ENCODE measurements at regions not wholly inside any gene's neighbourhood (a gene's known extent, or its start where the extent isn't known, plus 50 kb on each side); places are given as distances from the start of the nearest gene placed in this dataset.
A peak's percentile ranks its signal among the peaks of the same experiment; 100 is the strongest.

DNA sequence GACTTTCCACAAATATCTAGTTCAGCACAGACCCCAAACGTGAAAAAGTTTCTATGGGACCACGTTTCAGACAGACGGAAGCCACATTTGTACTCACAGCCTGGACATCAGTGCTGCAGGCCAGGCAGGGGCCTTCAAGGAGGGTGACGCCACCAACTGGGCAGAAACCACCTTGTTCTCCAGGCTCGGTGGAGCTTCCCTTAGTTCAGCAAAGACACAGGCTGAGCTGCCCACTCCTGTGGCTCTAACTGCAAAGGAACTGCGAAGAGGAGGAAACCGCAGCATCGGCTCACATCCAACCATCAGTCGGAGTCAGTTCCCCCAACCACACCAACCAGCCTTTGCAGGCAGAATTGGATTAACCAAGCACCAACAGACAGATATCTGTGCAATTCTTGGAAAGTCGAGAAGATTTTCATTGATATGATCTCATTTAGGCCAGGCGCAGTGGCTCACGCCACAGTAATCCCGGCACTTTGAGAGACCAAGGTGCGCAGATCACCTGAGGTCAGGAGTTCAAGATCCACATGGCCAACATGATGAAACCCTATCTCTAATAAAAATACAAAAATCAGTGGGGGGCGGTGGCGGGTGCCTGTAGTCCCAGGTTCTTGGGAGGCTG lies 73.3 kb upstream of the CNEP1R1 start:
- no peak overlapping the region for H3K4me3 ChIP-seq (ENCODE audit: low read length)
- DNase-seq (ENCODE audit: low read depth): no peak
- TF ChIP-seq, protein P1, sequence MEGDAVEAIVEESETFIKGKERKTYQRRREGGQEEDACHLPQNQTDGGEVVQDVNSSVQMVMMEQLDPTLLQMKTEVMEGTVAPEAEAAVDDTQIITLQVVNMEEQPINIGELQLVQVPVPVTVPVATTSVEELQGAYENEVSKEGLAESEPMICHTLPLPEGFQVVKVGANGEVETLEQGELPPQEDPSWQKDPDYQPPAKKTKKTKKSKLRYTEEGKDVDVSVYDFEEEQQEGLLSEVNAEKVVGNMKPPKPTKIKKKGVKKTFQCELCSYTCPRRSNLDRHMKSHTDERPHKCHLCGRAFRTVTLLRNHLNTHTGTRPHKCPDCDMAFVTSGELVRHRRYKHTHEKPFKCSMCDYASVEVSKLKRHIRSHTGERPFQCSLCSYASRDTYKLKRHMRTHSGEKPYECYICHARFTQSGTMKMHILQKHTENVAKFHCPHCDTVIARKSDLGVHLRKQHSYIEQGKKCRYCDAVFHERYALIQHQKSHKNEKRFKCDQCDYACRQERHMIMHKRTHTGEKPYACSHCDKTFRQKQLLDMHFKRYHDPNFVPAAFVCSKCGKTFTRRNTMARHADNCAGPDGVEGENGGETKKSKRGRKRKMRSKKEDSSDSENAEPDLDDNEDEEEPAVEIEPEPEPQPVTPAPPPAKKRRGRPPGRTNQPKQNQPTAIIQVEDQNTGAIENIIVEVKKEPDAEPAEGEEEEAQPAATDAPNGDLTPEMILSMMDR (IDR thresholded peaks at IDR 0.05; ENCODE audit: insufficient read depth, low read depth, low read length, missing control alignments): no peak

DNA sequence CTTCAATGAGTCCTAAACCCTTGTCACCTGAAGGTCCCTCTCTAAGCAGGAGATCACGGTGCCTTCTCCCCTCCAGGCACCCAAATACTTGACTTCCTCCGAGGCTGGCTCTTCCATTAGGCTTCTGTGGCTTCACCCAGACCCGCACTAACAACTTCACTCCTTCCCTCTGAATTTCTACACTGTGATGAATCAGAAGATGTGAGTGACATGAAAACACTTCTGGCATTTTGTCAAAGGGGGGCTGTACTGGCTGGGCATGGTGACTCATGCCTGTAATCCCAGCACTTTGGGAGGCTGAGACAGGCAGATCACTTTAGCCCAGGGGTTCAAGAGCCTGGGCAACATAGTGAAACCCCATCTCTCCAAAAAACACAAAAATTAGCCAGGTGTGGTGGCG lies 72.6 kb upstream of the CNEP1R1 start:
- no peak overlapping the region for H3K4me3 ChIP-seq (ENCODE audit: low read length)
- TF ChIP-seq, protein P1 (IDR thresholded peaks at IDR 0.05; ENCODE audit: insufficient read depth, low read depth, low read length, missing control alignments): no peak
- peak; percentile 24 for DNase-seq (ENCODE audit: low read depth)

DNA sequence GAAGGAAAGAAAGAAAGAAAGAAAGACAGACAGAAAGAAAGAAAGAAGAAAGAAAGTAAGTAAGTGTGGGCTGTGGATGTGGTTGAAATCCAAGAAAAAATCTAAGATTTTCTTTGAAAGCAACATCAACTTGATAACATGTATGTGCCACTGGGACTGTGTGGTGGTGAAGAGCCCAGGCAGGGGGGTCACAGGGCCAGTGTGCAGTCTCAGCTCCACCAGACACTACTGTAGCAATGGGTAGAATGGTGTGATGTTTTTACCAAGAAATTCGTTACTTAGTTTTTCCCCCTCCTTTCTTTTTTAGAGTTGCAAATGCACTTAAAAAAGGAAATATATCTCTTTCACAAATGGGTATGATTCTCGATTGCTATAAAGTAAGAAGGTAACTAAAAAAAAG lies 71.9 kb upstream of the CNEP1R1 start:
- H3K4me3 ChIP-seq (ENCODE audit: low read length): no peak overlapping the region
- TF ChIP-seq, protein P1 (IDR thresholded peaks at IDR 0.05; ENCODE audit: insufficient read depth, low read depth, low read length, missing control alignments): no peak
- DNase-seq (ENCODE audit: low read depth): no peak

DNA sequence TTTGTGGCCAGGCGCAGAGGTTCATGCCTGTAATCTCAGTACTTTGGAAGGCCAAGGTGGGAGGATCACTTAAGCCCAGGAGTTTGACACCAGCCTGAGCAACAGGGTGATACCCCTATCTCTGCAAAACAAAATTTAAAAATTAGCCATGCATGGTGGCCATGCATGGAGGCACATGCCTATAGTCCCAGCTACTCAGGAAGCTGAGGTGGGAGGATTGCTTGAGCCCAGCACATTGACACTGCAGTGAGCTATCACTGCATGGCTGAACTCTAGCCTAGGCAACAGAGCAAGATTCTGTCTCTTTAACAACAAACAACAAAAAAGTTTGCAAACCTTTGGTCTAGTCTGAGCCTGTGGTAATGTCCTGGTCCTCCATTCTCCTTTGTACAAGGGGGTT lies 69.2 kb upstream of the CNEP1R1 start:
- TF ChIP-seq, protein P1 (IDR thresholded peaks at IDR 0.05; ENCODE audit: insufficient read depth, low read depth, low read length, missing control alignments): no peak
- H3K4me3 ChIP-seq (ENCODE audit: low read length): no peak overlapping the region
- DNase-seq (ENCODE audit: low read depth): no peak

DNA sequence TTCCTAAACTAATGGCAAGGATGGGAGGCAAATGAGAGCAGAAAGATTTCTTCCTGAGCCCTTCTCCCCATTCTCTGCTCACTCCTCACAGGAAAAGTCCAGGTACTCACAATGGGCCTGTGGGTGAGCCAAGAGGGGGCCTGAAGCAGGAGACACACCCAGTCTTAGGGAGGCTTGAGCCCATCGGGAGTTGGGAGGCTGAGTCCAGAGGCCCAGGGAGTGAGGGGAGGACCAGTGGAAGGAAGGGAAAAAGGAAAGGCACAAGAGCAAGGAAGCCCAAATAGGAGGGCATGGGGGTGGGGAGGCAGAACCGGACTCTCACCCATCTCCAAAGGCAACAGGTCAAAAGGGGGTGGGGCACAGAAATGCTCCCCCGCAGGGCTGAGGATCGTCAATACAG lies 68.1 kb upstream of the CNEP1R1 start:
- H3K4me3 ChIP-seq (ENCODE audit: low read length): no peak overlapping the region
- DNase-seq (ENCODE audit: low read depth): no peak
- TF ChIP-seq, protein P1 (IDR thresholded peaks at IDR 0.05; ENCODE audit: insufficient read depth, low read depth, low read length, missing control alignments): no peak

DNA sequence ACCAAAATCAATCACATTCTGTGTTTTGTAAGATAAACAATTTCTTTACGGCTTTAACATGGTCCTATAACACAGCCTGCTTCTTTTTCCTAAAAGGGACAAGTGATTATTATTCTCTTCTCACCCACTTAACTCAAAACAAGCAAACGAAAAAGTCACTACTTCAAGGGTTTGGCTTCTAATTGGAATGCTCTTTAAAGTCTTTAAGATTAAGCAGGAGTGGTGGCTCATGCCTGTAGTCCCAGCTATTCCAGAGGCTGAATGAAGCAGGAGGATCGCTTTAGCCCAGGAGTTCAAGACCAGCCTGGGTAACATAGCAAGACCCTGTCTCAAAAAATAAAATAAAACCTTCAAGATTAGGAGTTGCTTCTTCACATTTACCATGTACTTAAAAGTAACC lies 66.6 kb upstream of the CNEP1R1 start:
- TF ChIP-seq, protein P1 (IDR thresholded peaks at IDR 0.05; ENCODE audit: insufficient read depth, low read depth, low read length, missing control alignments): no peak
- DNase-seq (ENCODE audit: low read depth): no peak
- H3K4me3 ChIP-seq (ENCODE audit: low read length): no peak overlapping the region

DNA sequence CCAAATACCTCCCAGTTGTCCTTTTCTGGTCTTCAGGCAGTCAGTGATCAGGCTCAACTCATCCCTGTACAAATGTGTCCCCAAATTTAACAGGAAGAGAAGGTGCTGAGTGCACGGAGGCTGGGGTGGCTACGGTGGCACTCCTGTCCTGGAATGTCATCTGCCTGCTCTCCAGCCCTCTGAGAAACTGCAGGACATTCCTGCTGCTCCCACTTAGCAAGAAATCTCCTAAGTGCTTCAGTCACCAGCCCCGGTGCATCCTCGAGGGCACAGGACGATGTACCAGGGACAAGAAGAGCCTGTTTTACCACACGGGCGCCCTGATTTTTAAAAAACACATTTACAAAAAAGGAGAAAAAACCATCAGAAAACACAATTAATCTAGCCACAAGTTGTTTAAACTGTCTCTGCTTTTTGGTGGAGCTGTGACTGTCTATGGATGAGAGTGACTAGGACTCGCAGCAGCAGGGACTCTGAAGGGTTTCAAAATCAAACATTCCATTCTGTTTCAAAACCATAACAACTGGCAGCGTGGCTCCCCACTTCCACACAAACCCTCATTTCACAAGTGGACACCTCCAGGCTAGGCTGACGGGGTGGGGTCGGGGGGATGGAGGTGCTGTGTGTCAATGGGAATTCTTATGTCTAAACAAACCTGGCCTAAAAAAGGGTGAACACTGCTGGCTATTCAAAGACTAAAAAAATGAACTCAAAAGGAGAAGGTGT lies 65.3 kb upstream of the CNEP1R1 start:
- H3K4me3 ChIP-seq (ENCODE audit: low read length): no peak overlapping the region
- DNase-seq (ENCODE audit: low read depth): no peak
- TF ChIP-seq, protein P1 (IDR thresholded peaks at IDR 0.05; ENCODE audit: insufficient read depth, low read depth, low read length, missing control alignments): no peak

Data from epithelial cell of esophagus (primary cell).